HG03460 (cell line): ENCODE measurements at regions not wholly inside any gene's neighbourhood (a gene's known extent, or its start where the extent isn't known, plus 50 kb on each side); places are given as distances from the start of the nearest gene placed in this dataset.

Experiments
- ATAC-seq: cut with Tn5 transposase; IDR thresholded peaks from one replicate; pipeline ENCODE4 v1.9.1; 2021; ENCODE audit not compliant: unreplicated experiment

GRCh38 chr10:131781791-131782190, 119.0 kb upstream of the PPP2R2D start:
- ATAC-seq, result no peak

- ATAC-seq, result no peak
Observed at GRCh38 chr10:131784363-131785120, 116.3 kb upstream of the PPP2R2D start.

GRCh38 chr10:131785121-131785460, 115.7 kb upstream of the PPP2R2D start:
- no peak for ATAC-seq

- ATAC-seq, result no peak
Observed at GRCh38 chr10:131786756-131787605, 113.8 kb upstream of the PPP2R2D start.

GRCh38 chr10:131787961-131788360, 112.8 kb upstream of the PPP2R2D start:
- no peak for ATAC-seq

GRCh38 chr10:131788386-131788785, 112.4 kb upstream of the PPP2R2D start:
- no peak for ATAC-seq

GRCh38 chr10:131789516-131789915, 111.3 kb upstream of the PPP2R2D start:
- no peak for ATAC-seq

- ATAC-seq, result no peak
Observed at GRCh38 chr10:131790021-131790420, 110.8 kb upstream of the PPP2R2D start.

- no peak for ATAC-seq
Observed at GRCh38 chr10:131792011-131792651, 108.7 kb upstream of the PPP2R2D start.

- no peak for ATAC-seq
Observed at GRCh38 chr10:131792809-131793208, 108.0 kb upstream of the PPP2R2D start.

- no peak for ATAC-seq
Observed at GRCh38 chr10:131795761-131796160, 105.0 kb upstream of the PPP2R2D start.

GRCh38 chr10:131797626-131798025, 103.2 kb upstream of the PPP2R2D start:
- ATAC-seq, result no peak

GRCh38 chr10:131799429-131799828, 101.4 kb upstream of the PPP2R2D start:
- ATAC-seq, result no peak

- ATAC-seq, result no peak
Observed at GRCh38 chr10:131802156-131802915, 98.5 kb upstream of the PPP2R2D start.

- no peak for ATAC-seq
Observed at GRCh38 chr10:131802996-131803395, 97.8 kb upstream of the PPP2R2D start.

GRCh38 chr10:131803860-131804425, 96.9 kb upstream of the PPP2R2D start:
- ATAC-seq, result no peak

- no peak for ATAC-seq
Observed at GRCh38 chr10:131804551-131805295, 96.1 kb upstream of the PPP2R2D start.

GRCh38 chr10:131805696-131806095, 95.1 kb upstream of the PPP2R2D start:
- no peak for ATAC-seq

GRCh38 chr10:131806146-131806545, 94.7 kb upstream of the PPP2R2D start:
- ATAC-seq, result no peak
